ENCODE measurements at regions not wholly inside any gene's neighbourhood (a gene's known extent, or its start where the extent isn't known, plus 50 kb on each side); places are given as distances from the start of the nearest gene placed in this dataset.

DNA sequence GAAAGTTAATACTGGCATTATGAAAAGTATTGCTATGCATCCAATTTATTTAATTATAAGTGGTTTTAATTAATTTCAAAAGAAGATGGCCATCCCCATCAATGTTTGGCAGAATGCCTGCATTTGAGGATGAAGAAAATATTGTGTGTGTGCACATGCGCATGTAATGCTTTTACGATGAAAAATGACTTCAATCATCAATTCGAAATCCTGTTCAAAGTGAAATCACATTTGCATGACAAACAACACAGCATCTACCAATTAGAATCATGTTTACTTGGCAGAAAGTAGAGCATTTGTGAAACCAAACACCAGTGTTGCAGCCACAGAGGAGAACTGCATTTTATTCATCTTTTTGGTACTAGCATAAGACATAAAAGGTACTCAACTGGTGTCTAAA is 191.9 kb upstream of the PIRT start:
- H3K27ac ChIP-seq (ENCODE audit: low read length): no peak overlapping the region
- H3K4me3 ChIP-seq (ENCODE audit: low read length): no peak overlapping the region
- no peaks in the 10 kb centered on the region for H3K27me3 ChIP-seq (ENCODE audit: control insufficient read depth, insufficient read depth, low read length)
- H3K4me1 ChIP-seq (ENCODE audit: control insufficient read depth, insufficient read depth, low read length): 0 out of 2 replicates have a peak, but pooled peaks cover 2% of the 10 kb centered on the region
- WGBS (ENCODE audit: insufficient coverage, insufficient read length): no CpG with 5 or more reads among the region's 3 CpGs
- DNase-seq (ENCODE audit: low read depth, low spot score): no peak
- H3K36me3 ChIP-seq (ENCODE audit: control insufficient read depth, insufficient read depth, low read length): no peaks in the 10 kb centered on the region
- H3K9me3 ChIP-seq (ENCODE audit: control insufficient read depth, insufficient read depth, low read length): no peaks in the 10 kb centered on the region

DNA sequence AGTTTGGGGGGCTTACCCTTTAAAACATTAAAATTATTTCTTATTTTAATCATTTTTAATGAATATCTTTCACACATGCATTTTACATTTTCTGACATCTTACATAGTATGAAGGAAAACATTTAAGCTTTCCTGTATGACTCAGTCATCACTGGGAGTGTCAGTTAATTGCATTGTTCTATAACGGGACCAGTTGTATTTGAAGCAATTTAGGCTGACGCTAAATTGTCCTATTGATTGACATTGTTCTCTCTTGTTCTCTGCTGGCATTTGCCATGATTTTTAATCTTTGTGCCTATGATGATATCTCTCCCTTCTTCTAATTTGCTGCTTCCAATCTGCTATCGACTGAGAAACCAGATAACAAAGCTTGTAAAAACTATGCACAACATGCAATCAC is 190.5 kb upstream of the PIRT start:
- DNase-seq (ENCODE audit: low read depth, low spot score): no peak
- Histone ChIP-seq H3K4me1 (ENCODE audit: control insufficient read depth, insufficient read depth, low read length) (0 out of 2 replicates have a peak, but pooled peaks cover 2% of the 10 kb centered on the region), H3K27me3 (ENCODE audit: control insufficient read depth, insufficient read depth, low read length) (no peaks in the 10 kb centered on the region), H3K36me3 (ENCODE audit: control insufficient read depth, insufficient read depth, low read length) (no peaks in the 10 kb centered on the region), H3K4me3 (ENCODE audit: low read length) (no peak overlapping the region), H3K9me3 (ENCODE audit: control insufficient read depth, insufficient read depth, low read length) (no peaks in the 10 kb centered on the region), H3K27ac (ENCODE audit: low read length) (no peak overlapping the region)
- no CpG with 5 or more reads among the region's 3 CpGs for WGBS (ENCODE audit: insufficient coverage, insufficient read length)

GRCh38 chr17:11026903-11027302 is 189.0 kb upstream of the PIRT start:
- no peak for DNase-seq (ENCODE audit: low read depth, low spot score)
- Histone ChIP-seq H3K4me1 (ENCODE audit: control insufficient read depth, insufficient read depth, low read length) (0 out of 2 replicates have a peak, but pooled peaks cover 1% of the 10 kb centered on the region), H3K36me3 (ENCODE audit: control insufficient read depth, insufficient read depth, low read length) (no peaks in the 10 kb centered on the region), H3K4me3 (ENCODE audit: low read length) (no peak overlapping the region), H3K27ac (ENCODE audit: low read length) (no peak overlapping the region), H3K9me3 (ENCODE audit: control insufficient read depth, insufficient read depth, low read length) (no peaks in the 10 kb centered on the region), H3K27me3 (ENCODE audit: control insufficient read depth, insufficient read depth, low read length) (no peaks in the 10 kb centered on the region)
- no CpG with 5 or more reads among the region's 2 CpGs for WGBS (ENCODE audit: insufficient coverage, insufficient read length)

- Histone ChIP-seq H3K27me3 (ENCODE audit: control insufficient read depth, insufficient read depth, low read length) (no peaks in the 10 kb centered on the region), H3K4me3 (ENCODE audit: low read length) (no peak overlapping the region), H3K36me3 (ENCODE audit: control insufficient read depth, insufficient read depth, low read length) (no peaks in the 10 kb centered on the region), H3K4me1 (ENCODE audit: control insufficient read depth, insufficient read depth, low read length) (no peaks in the 10 kb centered on the region), H3K27ac (ENCODE audit: low read length) (no peak overlapping the region), H3K9me3 (ENCODE audit: control insufficient read depth, insufficient read depth, low read length) (no peaks in the 10 kb centered on the region)
- DNase-seq (ENCODE audit: low read depth, low spot score): no peak
- WGBS (ENCODE audit: insufficient coverage, insufficient read length): no CpG with 5 or more reads among the region's 5 CpGs
Observed at GRCh38 chr17:11023639-11024479, 186.0 kb upstream of the PIRT start.

DNA sequence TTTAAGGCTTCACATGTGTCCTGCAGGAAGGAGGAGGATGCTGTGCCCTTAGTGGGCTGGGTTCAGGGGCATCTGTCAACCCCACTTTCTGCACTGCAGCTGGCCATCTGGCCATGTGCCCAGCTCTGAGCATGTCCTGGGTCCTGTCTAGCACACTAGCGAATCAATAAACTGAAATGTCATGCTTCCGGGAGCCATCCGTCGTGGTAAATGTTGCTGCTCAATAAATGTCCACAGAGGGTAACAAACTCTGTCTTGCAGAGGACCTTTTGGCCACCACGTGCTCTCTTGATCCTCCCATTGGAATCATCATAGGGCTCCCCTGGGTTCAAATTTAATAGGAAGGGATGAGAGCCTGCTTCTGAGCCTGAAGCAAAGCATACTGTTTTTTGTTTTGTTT is 168.6 kb upstream of the PIRT start:
- WGBS (ENCODE audit: insufficient coverage, insufficient read length): no CpG with 5 or more reads among the region's 5 CpGs
- no peaks in the 10 kb centered on the region for H3K4me1 ChIP-seq (ENCODE audit: control insufficient read depth, insufficient read depth, low read length)

GRCh38 chr17:11005940-11006339 is 168.1 kb upstream of the PIRT start:
- H3K27me3 ChIP-seq (ENCODE audit: control insufficient read depth, insufficient read depth, low read length): no peaks in the 10 kb centered on the region
- H3K4me1 ChIP-seq (ENCODE audit: control insufficient read depth, insufficient read depth, low read length): no peaks in the 10 kb centered on the region
- no peaks in the 10 kb centered on the region for H3K9me3 ChIP-seq (ENCODE audit: control insufficient read depth, insufficient read depth, low read length)
- DNase-seq (ENCODE audit: low read depth, low spot score): no peak
- H3K4me3 ChIP-seq (ENCODE audit: low read length): no peak overlapping the region
- no peak overlapping the region for H3K27ac ChIP-seq (ENCODE audit: low read length)
- no CpG with 5 or more reads among the region's 8 CpGs for WGBS (ENCODE audit: insufficient coverage, insufficient read length)
- H3K36me3 ChIP-seq (ENCODE audit: control insufficient read depth, insufficient read depth, low read length): no peaks in the 10 kb centered on the region

More for the DNA sequence above, 168.6 kb upstream of the PIRT start:
- no peak overlapping the region for H3K27ac ChIP-seq (ENCODE audit: low read length)
- no peak overlapping the region for H3K4me3 ChIP-seq (ENCODE audit: low read length)
- no peaks in the 10 kb centered on the region for H3K36me3 ChIP-seq (ENCODE audit: control insufficient read depth, insufficient read depth, low read length)
- no peak for DNase-seq (ENCODE audit: low read depth, low spot score)
- H3K27me3 ChIP-seq (ENCODE audit: control insufficient read depth, insufficient read depth, low read length): no peaks in the 10 kb centered on the region
- H3K9me3 ChIP-seq (ENCODE audit: control insufficient read depth, insufficient read depth, low read length): no peaks in the 10 kb centered on the region

- H3K9me3 ChIP-seq (ENCODE audit: control insufficient read depth, insufficient read depth, low read length): no peaks in the 10 kb centered on the region
- H3K4me1 ChIP-seq (ENCODE audit: control insufficient read depth, insufficient read depth, low read length): no peaks in the 10 kb centered on the region
- WGBS (ENCODE audit: insufficient coverage, insufficient read length): no CpG with 5 or more reads among the region's 2 CpGs
Observed at GRCh38 chr17:11002417-11002816, 164.5 kb upstream of the PIRT start.

GRCh38 chr17:11001651-11002050 is 163.8 kb upstream of the PIRT start:
- Histone ChIP-seq H3K27ac (ENCODE audit: low read length) (no peak overlapping the region), H3K36me3 (ENCODE audit: control insufficient read depth, insufficient read depth, low read length) (no peaks in the 10 kb centered on the region), H3K4me1 (ENCODE audit: control insufficient read depth, insufficient read depth, low read length) (no peaks in the 10 kb centered on the region), H3K27me3 (ENCODE audit: control insufficient read depth, insufficient read depth, low read length) (no peaks in the 10 kb centered on the region), H3K4me3 (ENCODE audit: low read length) (no peak overlapping the region), H3K9me3 (ENCODE audit: control insufficient read depth, insufficient read depth, low read length) (no peaks in the 10 kb centered on the region)
- DNase-seq (ENCODE audit: low read depth, low spot score): no peak
- no CpG with 5 or more reads among the region's 4 CpGs for WGBS (ENCODE audit: insufficient coverage, insufficient read length)

More at GRCh38 chr17:11002417-11002816, 164.5 kb upstream of the PIRT start:
- H3K36me3 ChIP-seq (ENCODE audit: control insufficient read depth, insufficient read depth, low read length): no peaks in the 10 kb centered on the region
- no peak overlapping the region for H3K27ac ChIP-seq (ENCODE audit: low read length)
- H3K27me3 ChIP-seq (ENCODE audit: control insufficient read depth, insufficient read depth, low read length): no peaks in the 10 kb centered on the region
- DNase-seq (ENCODE audit: low read depth, low spot score): no peak
- no peak overlapping the region for H3K4me3 ChIP-seq (ENCODE audit: low read length)

- H3K27ac ChIP-seq (ENCODE audit: low read length): no peak overlapping the region
- H3K27me3 ChIP-seq (ENCODE audit: control insufficient read depth, insufficient read depth, low read length): no peaks in the 10 kb centered on the region
- H3K9me3 ChIP-seq (ENCODE audit: control insufficient read depth, insufficient read depth, low read length): no peaks in the 10 kb centered on the region
- WGBS (ENCODE audit: insufficient coverage, insufficient read length): no CpG with 5 or more reads among the region's 2 CpGs
- H3K4me3 ChIP-seq (ENCODE audit: low read length): no peak overlapping the region
- H3K4me1 ChIP-seq (ENCODE audit: control insufficient read depth, insufficient read depth, low read length): no peaks in the 10 kb centered on the region
- H3K36me3 ChIP-seq (ENCODE audit: control insufficient read depth, insufficient read depth, low read length): no peaks in the 10 kb centered on the region
- DNase-seq (ENCODE audit: low read depth, low spot score): no peak
Observed at GRCh38 chr17:10999484-10999883, 161.6 kb upstream of the PIRT start.

DNA sequence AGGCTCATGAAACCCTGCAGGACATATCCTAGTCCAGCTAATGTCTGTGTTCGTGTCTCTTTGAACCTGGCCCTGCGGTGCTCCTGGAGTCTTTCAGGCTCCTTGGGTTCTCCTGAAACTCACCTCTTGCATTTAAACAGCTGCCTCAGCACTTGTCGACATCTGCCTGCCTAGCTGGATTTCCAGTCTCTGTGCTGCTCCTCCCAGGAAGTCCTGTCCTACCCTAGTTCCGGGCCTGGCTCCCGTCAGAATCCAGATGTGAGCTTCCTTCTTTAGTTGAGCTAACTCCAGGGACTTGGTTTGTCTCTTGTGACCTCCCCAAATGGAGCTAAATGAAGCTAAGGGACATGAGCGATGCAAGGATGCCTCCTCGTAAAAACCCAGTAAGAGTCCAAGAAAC is 155.2 kb upstream of the PIRT start:
- no CpG with 5 or more reads among the region's 7 CpGs for WGBS (ENCODE audit: insufficient coverage, insufficient read length)
- no peak overlapping the region for H3K27ac ChIP-seq (ENCODE audit: low read length)
- H3K4me1 ChIP-seq (ENCODE audit: control insufficient read depth, insufficient read depth, low read length): no peaks in the 10 kb centered on the region
- H3K9me3 ChIP-seq (ENCODE audit: control insufficient read depth, insufficient read depth, low read length): no peaks in the 10 kb centered on the region
- no peak for DNase-seq (ENCODE audit: low read depth, low spot score)
- no peaks in the 10 kb centered on the region for H3K27me3 ChIP-seq (ENCODE audit: control insufficient read depth, insufficient read depth, low read length)
- no peaks in the 10 kb centered on the region for H3K36me3 ChIP-seq (ENCODE audit: control insufficient read depth, insufficient read depth, low read length)
- H3K4me3 ChIP-seq (ENCODE audit: low read length): no peak overlapping the region

Data from iPS DF 6.9 (cell line).